Renal cortical epithelial cell (primary cell): ENCODE measurements at regions not wholly inside any gene's neighbourhood (a gene's known extent, or its start where the extent isn't known, plus 50 kb on each side); places are given as distances from the start of the nearest gene placed in this dataset.
A peak's percentile ranks its signal among the peaks of the same experiment; 100 is the strongest.

Source experiments
- DNase-seq: peaks from one replicate; pipeline ENCODE4 v3.0.0-alpha.2; 2011; ENCODE audit warnings: low read depth

DNA sequence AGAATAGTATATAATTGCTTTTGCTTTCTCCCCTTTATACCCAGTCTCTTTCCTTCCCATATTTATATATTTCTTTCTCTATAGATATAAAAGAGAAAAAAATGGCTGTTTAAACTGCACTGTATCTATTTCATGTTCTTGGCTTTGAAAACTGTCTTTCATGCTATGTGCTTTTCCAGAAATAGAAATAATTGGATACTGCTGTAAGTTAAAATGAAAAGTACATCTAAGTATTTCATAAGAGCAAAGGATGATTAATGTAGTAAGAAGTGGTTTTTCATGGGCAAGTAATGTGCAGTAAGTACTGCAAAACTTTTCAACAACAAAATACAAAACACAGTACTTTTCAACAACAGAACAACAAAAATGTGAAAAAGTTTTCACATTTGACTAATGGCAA, 237.9 kb downstream of the SNCA start:
- no peak for DNase-seq

DNA sequence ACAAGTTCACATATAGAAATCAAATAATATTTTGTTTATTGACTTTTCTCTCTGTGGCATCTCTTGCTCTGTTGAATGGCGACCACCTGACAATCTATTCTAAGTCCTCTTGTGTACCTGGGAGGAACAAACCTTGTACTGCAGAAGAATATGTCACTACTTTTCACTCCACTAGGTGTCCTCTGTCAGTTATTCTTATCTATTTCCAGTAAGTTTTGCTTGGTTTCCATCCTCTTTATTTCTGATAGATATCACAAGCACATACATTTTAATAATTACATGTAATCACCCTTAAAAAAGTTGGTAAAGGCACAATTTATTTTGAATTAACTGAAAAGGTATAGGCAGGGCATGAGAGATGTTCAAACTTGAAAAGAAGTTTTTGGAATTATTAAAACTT, 238.4 kb downstream of the SNCA start:
- peak; percentile 60 for DNase-seq

DNA sequence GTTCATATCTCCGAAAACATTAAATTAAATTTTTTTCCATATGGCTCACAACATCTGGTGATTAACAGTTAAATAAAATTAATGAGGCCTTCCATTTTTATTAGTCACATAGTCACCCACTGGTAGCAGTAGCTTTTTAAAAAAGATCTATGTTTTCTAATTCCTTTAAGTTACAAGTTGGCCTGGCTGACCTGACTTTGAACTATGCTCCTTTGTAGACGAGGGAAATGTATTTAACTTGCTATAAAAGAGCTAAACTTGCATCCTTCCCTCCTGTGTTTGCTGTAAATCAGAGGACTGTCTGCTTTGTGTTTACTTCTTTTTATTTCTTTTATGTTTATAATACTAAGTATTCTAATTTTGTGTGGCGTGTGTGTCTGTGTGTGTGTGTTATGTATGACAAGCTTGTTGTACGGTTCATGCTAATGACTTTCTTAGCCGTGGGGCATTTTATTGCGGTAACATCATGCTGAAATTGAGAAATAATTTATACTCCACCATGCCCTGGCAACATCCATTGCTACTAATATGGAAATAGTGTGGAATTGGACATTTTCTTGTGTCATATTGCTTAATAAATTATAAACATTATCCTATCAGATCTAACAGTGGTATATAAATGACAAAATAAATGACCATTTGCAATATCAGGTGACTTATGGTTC, 241.7 kb downstream of the SNCA start:
- no peak for DNase-seq

DNA sequence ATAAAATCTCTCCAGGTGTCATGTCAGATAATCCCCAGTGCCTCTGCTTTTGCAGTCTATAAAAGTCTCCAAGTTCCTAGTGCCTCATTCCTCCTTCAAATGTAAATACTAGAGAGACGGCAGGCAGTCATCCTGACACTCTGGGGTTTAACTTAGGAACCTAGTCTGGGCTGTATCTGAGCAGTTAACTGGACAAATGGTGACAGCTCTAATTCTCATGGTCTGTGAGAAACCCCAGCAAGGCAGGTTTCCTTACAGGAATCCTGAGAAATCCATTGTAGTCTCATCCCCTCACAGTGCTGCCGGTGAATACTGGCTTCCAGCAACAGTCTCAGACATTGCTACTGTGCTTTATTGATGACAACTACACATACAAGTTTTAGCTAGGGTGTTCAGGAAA, 246.8 kb downstream of the SNCA start:
- DNase-seq, result no peak

DNA sequence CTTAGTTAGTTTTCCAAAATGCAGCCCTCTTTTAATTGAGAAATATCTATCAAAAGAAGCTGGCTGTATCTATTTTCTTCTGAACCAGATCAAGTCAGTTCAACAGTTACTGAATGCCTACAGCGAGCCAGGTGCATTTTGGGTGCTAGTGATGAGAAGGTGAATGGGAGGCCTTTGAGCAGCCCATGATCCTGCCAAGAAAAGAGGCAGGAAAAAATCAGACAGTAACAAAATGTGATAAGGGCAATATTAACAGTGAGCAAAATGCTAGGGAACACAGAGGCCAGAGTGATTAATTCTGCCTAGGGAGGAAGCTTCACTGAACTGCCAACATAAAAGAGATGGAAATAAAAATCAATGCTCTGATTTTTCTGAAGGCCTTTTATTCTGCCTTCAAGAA, 248.5 kb downstream of the SNCA start:
- no peak for DNase-seq

DNA sequence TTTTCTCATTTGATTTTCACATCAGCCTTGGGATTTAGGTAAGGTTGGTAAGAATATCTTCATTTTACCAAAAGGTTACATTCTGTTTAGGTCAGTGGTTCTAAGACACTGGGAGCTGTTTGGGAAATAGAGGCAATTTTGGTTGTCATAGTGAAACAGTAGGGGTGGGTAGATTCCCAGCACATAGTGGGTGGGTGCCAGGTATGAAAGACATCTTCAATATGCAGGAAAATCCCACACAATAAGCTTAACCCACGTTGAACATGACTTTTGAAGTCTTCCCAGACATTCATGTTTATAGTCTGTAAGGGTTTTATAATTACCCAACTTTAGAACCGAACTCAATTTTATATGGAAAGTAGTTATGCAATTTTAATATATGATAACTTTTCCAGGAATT, 249.6 kb downstream of the SNCA start:
- DNase-seq, result no peak

DNA sequence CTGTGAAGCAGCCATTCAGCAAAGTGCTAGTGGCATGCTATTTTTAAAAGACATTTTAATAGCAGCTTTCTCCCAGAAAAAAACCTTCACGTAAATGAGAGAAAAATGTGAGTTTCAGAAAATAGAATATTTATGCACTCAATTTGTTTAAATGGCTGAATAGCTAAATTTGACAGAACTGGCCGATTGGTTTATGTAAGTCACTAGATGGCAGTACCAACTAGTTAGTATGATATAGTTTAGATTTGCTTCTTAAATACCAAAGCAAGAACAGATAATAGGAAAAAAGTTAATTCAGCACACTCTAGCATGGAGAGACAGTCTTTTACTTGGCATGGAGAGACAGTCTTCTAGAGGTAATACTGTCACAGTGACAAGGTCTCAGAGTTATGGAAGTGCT, 250.1 kb downstream of the SNCA start:
- DNase-seq, result peak; percentile 67

DNA sequence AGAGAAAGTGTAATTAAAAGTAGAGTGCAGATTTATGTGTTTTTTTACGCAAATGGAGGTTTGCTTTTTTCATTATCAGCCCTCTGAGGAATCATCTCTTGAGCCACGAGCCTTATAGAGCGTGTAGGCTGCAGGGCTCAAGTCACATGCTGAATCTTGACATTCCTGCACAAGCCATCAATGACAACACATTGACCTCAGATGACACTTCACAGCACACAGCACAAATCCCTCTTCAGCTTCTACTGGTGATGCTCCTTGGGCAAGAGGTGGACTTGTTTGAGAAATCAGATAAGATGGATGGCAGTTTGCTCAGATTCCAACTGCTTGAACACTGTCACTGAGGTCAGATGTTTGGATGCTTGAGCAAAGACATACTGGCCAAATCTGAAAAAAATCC, 250.6 kb downstream of the SNCA start:
- no peak for DNase-seq

DNA sequence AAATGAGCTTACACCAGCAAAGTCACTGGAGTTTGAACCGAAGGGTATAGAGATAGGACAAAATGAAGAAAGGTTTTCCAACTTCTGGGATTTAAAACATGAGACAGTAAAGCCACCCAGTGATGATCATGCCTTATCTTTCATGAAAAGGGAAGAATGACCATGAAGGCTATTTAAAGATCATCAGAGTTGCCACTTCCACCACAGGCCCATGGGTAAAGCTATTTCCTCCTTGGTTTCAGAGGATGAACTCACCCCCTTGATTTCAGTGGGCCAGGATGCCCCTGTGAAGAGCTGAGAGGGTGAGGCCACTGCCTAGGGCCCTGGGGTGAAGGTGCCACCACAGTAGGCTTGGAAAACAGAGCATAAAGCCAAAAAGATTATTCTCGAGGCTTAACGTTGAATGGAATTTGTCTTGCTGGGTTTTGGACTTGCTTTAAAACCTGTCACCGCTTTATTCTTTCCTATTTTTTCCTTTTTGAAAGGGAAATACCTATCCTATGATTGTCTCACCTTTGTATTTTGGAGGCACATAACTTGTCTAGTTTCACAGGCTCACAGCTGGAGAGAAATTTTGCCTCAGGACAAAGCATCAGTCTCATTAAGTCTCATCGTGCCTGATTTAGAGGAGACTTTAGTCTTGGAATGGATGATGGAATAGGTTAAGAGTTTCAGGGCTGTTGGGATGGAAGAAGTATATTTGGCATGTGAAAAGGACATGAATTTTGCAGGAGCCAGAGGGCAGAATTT, 254.0 kb downstream of the SNCA start:
- DNase-seq, result no peak

DNA sequence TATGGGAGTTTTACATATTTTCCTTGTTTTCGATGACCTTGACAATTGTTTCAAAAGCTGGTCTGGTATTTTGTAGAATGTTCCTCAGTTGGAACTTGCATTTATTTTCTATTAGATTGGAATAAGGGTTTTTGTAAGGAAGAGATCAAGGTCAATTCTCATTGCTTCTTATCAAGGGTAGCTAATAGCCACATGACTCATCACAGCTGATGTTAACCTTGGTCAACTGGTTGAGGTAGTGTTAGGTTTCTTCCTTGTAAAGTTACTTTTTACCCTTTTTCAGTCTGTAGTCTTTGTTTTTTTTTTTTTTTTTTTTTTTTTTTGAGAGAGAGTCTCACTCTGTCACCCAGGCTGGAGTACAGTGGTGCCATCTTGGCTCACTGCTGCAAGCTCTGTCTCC, 257.2 kb downstream of the SNCA start:
- peak; percentile 35 for DNase-seq

DNA sequence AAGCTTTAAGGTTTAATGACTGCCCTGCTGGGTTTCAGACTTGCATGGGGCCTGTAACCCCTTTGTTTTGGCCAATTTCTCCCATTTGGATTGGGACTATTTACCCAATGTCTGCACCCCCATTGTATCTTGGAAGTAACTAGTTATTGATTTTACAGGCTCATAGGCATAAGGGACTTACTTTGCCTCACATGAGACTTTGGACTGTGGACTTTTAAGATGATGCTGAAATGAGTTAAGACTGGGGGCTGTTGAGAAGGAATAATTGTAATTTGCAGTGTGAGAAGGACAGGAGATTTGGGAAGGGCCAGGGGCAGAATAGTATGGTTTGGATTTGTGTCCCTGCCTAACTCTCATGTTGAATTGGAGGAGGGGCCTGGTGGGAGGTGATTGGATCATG, 260.7 kb downstream of the SNCA start:
- no peak for DNase-seq

DNA sequence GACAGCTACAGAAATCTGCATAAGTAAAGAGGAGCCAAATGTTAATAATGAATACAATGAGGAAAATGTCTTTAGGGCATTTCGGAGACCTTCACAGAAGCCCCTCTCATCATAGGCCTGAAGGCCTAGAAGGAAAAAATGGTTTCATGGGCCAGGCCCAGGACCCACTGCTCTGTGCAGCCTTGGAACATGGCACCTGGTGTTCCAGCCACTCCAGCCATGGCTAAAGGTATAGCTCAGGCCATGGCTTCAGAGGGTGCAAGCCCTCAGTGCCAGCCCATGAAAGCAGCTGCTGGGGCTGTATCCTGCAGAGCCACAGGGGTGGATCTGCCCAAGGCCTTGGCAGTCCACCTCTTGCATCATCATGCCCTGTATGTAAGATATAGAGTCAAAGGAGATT, 261.1 kb downstream of the SNCA start:
- no peak for DNase-seq

DNA sequence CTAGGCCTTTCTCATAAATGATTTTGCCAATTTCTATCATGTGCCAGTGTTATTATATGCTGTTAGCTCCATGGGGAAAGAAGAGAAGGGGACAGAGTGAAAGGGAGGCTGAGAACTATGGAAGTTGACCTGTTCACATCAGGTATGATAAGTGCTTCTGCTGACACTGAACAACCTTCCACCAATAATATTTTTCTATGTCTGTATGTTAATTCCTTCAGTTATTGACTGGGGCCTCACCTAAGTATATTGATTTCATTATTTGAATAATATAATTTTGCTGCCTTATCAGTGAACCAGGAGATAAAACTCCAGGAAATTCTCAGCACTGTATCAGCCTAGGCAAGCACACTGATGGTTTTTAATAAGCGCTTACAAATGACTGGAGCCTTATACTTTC, 262.8 kb downstream of the SNCA start:
- DNase-seq, result no peak

DNA sequence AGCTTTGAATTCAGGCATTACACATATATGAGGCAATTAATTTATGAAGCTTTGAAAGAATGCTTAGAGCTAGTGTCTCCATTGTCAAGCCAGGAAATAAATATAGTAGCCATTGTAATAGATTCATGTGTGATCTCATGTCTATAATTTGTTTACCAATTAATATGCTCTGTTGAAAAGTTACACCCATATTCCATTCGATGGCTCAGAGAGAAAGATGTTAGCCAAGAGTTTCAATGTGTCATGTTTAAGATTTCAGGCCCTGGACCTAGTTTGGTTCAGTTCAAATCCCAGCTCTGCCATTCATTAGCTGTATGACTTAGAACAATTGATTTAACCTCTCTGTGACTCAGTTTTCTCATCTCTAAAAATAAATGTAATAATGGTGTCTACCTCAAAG, 263.3 kb downstream of the SNCA start:
- no peak for DNase-seq

DNA sequence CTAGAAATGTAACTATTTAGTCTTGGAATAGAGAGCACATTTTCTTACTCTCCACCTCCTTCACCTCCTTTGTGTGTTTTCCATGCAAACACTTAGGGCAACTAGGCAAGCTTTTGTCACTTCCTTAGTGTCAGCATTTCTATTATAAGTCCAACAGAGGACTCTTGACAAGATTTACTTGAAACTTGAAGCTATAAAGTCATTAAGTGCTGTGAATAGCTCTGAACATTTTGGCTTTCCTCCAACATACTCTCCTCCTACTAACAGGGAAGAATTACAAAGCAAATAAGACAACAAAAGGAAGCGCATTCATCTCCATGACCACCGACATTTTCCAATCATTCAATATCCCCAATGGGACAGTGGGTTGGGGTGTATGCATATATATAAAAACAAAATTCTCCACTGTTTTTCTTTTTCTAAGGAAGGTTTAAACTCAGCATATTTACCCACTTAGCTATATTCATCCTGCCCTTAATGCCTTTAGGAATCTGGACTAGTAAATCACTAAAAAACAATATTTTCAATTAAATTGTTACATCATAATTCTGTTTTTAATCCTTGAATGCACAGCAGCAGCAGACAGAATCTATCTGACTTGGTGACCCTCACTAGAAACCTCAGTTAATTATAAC, 264.6 kb downstream of the SNCA start:
- DNase-seq, result peak; percentile 71

DNA sequence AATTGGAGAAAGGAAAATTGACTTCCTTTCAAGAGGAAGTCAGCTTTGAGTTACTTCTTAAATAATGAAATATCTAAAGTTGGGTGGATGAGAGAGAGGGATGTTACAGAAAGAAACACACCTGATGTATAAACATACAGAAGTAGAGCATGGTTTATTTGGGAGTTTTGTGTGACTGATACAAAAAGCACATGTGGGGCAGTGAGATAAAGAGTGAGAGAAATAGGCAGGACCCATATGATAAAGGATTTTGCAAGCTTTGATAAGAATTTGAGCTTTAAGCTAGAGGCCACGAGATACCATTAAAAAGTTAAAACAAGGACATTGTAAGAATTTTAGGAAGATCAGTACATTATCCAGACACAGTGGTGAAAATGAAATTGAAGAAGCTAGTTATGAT, 263.3 kb upstream of the GPRIN3 start:
- DNase-seq, result no peak

DNA sequence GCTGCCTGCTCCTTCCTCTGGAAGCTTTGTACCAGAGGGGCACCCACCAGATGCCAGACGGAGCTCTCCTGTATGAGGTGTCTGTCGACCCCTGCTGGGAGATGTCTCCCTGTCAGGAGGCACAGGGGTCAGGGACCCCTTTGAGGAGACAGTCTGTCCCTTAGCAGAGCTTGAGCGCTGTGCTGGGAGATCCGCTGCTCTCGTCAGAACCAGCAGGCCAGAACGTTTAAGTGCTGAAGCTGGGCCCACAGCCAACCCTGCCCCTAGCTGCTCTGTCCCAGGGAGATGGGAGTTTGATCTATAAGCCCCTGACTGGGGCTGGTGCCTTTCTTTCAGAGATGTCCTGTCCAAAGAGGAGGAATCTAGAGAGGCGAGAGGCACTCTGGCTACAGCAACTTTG, 260.3 kb upstream of the GPRIN3 start:
- no peak for DNase-seq

DNA sequence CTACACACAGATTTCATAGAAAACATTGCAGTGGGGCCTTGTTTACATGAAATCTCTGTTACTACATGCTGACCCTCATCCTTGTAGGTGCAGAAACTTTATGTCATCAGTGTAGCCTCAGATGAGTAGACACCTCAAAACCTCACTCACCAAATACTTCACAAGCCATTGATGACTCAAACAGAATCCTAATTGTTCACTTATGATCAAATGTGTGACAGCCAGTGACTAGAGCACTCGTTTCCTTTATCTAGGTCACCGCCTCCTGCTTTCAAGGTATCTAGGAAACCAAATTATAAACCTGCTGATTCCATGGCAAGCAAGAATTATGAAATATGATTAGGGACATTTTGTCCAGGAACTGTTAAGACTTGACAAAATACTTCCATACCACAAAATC, 255.8 kb upstream of the GPRIN3 start:
- peak; percentile 61 for DNase-seq

DNA sequence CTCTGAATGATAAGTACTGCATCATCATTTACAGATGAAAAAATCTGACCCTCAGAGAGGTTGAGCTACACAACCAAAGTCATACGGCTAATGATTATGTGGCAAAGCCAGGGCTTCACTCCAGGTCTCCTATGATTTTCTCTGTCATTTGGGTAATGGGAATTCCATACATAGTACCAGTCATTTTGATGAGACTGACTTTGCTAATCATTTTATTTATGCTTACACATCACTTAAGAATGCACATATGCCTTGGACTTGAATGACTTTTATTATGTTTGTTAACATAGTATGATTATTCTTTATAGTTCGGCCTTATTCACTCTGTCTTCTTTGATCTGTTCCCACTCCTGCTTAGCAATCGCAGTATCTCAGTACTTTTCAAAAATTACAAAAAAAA, 255.1 kb upstream of the GPRIN3 start:
- DNase-seq, result no peak

DNA sequence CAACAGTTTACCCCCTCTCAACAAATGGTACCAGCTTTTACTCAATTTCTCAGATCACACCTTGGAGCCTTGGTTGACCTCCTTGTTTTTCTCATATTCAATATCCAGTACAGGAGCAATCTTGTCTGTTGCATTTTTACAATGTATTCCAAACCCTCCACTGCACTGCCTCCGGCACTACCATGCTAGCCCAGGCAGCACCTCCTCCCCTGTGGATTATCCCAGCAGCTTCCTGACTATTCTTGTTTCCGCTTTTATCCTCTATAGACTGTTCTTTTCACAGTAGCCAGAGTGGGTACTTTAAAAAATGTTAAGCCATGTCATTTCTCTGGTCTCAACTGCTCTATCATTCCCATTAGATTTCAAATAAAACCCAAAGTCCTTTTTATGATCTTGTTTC, 253.4 kb upstream of the GPRIN3 start:
- no peak for DNase-seq

DNA sequence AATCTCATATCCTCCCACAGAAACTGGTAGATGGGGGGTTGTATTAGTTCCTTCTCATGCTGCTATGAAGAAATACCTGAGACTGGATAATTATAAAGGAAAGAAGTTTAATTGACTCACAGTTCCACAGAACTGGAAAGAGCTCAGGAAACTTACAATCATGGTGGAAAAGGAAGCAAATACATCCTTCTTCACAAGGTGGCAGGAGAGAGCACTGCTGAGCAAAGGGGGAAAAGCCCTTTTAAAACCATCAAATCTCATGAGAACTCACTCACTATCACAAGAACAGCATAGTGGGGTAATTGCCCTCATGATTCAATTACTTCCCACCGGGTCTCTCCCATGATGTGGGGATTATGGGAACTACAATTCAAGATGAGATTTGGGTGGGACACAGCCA, 250.5 kb upstream of the GPRIN3 start:
- DNase-seq, result peak; percentile 43

DNA sequence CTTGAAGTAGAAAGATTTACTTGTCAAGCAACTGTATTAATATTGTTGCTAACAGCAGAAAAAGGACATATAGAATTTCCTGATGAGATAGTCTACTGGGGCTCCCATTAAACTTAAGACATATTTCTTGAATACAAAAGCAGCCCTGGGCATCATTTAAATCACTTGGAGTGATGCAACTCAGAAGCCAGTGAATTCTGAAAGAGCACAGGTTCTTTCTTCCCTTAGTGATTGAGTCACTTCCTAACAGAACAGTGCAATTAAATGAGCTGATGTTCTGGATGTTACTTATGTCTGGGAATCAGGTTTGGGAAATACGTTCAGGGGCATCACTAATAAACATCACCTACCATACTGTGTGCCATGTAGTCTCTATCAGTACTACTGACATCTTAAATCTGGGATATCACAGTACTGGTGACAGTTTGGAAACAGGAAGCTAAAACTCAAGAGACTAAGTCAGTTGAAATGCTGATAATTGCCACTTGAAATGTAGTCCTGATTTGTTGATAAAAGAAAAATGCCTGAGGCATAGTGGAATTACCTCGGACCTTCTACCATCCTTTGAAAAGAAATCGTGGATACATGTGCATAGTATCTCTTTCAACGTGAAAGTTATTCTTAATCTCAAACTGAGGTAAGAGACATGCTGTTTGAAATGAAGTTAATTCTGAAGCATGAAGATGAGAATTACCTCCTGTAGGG, 249.2 kb upstream of the GPRIN3 start:
- no peak for DNase-seq

DNA sequence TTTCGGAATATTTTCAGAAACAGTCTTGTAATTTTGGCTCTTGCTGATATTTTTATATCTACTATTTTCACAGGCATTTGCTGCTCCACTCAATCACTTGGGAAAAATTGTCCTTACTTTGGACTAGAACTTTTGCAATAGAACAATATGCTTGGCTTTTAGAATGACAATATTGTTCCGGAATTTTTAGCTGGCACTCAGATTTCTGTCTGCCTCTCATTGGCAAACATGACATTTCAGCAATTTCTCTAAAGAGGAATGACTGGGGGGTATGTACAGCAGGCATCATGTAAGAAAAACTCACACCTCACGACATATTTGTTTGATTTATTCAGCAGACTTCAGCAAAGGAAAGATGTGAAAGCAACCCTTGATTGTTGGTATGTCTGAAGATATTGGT, 243.6 kb upstream of the GPRIN3 start:
- no peak for DNase-seq
